Activated CD4-positive, alpha-beta T cell treated with anti-CD3 and anti-CD28 coated beads, Interleukin-2, amount 50 U/mL, for 1 hour (primary cell): ENCODE measurements at regions not wholly inside any gene's neighbourhood (a gene's known extent, or its start where the extent isn't known, plus 50 kb on each side); places are given as distances from the start of the nearest gene placed in this dataset.

Source experiments
- DNase-seq: peaks from one replicate; pipeline ENCODE4 v3.0.0-alpha.2; 2020

DNA sequence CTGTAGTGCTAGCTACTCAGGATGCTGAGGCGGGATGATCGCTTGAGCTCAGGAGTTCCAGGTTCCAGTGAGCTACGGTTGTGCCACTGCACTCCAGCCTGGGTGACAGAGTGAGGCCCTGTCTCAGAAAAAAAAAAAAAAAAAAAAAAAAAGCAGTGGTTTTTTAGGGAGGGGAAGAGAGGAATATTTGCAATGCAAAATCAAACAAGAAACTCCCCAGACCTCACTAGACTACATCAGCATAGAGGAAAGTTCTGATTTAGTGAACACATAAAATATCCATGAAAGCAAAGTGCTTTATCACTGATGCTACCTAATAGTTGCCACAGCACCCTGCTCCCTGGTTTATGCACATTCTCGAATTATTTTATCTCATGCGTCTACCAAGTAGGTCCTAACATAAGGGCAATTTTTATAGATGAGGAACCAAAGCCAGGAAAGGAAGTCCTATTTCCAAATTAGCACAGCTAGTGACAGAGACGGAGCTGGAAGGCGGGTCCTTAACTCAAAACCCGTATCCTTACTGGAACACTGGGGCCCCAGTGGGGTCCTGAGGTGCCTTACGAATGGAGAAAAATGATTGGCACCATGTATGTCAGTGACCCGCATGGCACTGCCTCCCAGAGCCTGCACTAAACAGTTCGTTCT is 50.7 kb upstream of the GPR157 start:
- DNase-seq, result no peak

GRCh38 chr1:9180111-9180819 is 51.4 kb upstream of the GPR157 start:
- DNase-seq, result no peak

- peak; percentile 74 for DNase-seq
These were observed 52.4 kb upstream of the GPR157 start for GRCh38 chr1:9181176-9181906.

GRCh38 chr1:9181990-9182783 is 52.4 kb upstream of the H6PD start:
- no peak for DNase-seq

DNA sequence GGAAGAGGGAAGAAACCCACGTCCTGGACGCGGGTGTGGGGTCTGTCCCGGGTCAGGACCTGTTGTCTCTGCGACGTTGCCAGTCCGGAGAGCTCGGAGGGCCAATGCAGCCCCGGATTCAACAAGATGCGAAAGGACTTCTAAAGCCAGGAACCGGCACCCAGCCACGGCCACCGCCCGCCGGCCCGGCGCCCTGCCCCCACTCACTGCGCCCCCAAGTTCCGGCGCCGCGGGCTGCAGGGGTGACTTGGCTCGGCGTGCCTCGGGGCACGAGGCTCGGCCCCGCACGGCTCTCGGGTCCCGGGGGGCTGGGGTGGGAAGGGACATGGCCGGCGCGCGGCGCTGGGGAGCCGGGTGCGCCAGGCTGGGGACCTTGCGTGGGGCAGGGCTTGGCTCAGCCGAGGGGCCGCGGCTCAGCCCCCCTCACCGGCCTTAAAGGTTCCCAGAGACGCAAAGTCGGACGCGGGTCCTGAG is 51.8 kb upstream of the H6PD start:
- no peak for DNase-seq

GRCh38 chr1:9183441-9183840 is 51.1 kb upstream of the H6PD start:
- DNase-seq, result no peak

- DNase-seq, result no peak
These were observed 50.7 kb upstream of the H6PD start for GRCh38 chr1:9183898-9184297.

- DNase-seq, result no peak
These were observed 49.8 kb upstream of the H6PD start for GRCh38 chr1:9184749-9185148.
